ENCODE measurements at regions not wholly inside any gene's neighbourhood (a gene's known extent, or its start where the extent isn't known, plus 50 kb on each side); places are given as distances from the start of the nearest gene placed in this dataset.
"Not testable (repeated sequence)": the region's sequence is repeated elsewhere in the genome, so short reads cannot be mapped to it uniquely, and the experiment has no call there.

DNA sequence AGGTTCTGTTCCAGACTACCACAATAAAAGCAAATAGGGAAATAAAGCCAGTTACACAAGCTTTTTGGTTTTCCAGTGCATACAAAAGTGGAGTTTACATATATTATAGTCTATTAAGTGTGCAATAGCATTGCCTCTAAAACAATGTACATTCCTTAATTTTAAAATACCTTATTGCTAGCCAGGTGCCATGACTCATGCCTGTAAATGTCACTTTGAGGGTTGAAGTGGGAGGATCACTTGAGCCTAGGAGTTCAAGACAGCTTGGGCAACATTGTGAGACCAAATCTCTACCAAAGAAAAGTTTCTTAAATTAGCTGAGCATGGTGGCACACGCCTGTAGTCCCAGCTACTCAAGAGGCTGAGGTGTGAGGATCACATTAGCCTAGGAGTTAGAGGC, 52.9 kb upstream of the IMP4 start:
- Histone ChIP-seq H3K27ac (ENCODE audit: low read depth, low read length) (no peak overlapping the region), H3K4me3 (ENCODE audit: low read depth, low read length) (no peak overlapping the region), H3K9me3 (ENCODE audit: control insufficient read depth, insufficient read depth, low read length) (no peaks in the 10 kb centered on the region), H3K27me3 (ENCODE audit: control insufficient read depth, insufficient read depth, low read length) (no peaks in the 10 kb centered on the region), H3K4me1 (ENCODE audit: control insufficient read depth, insufficient read depth, low read length) (no peaks in the 10 kb centered on the region), H3K9ac (ENCODE audit: low read depth, low read length) (no peak overlapping the region), H3K36me3 (ENCODE audit: control insufficient read depth, insufficient read depth, low read length) (no peaks in the 10 kb centered on the region)

DNA sequence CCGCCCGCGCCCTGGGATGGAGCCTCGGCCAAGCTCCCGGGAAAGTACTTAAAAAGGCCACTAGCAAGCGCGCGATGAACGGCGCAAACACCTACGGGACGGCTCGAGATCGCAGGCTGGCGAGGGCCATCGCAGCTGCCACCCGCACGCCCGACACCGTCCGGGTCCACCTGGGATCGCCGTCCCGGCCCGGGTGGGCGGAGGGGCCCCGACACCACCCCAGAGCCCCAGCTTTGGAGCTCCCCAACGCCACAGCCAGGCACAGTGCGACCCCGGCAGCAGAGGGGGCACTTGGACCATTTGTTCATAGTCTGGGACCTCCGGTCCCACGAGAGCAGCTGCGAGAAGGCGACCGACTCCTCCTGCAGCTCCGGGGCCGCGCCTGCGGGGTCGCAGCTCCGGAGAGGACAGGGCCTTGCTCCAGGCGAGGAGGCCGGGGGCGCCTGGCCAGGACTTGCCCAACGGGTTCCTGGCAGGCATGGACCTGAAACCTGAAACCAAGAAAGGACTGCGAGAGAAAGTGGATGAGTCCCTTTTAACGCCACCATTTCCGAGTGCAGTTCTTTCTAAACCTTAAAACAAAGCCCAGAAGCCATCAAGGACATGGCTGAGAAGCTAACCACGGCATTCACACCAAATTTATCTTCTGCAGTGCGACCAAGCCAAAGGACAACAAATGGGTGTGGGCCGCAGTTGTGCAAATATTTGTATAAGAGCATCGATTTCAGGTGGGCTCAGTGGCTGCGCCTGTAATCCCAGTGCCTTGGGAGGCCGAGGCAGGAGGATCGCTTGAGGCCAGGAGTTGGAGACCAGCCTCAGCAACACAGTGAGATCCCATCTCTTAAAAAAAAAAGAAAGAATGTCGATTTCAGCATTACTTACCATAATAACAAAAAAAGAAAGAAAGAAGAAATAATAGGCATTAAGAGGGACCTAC, 54.0 kb upstream of the IMP4 start:
- H3K27ac ChIP-seq (ENCODE audit: low read depth, low read length): no peak overlapping the region

DNA sequence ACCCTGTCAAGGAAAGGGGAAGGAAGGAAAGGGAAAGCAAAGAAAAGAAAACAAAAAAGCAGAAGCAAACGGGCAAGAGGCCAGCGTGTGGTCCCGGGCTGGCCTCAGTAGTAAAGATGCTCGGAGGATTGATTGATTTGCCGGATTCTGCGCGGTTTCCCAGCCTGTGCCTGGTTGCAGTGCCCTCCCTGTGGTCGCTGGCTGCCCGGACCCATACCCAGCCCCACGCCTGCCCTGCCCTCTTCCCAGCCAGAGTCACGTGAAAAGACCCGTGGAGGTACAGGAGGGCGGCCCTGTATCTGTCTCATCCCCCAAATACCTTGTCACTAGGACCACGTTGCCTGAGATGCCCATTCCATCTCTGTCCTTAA, 55.1 kb upstream of the IMP4 start:
- Histone ChIP-seq H3K9ac (ENCODE audit: low read depth, low read length) (no peak overlapping the region), H3K36me3 (ENCODE audit: control insufficient read depth, insufficient read depth, low read length) (no peaks in the 10 kb centered on the region), H3K4me1 (ENCODE audit: control insufficient read depth, insufficient read depth, low read length) (no peaks in the 10 kb centered on the region), H3K9me3 (ENCODE audit: control insufficient read depth, insufficient read depth, low read length) (no peaks in the 10 kb centered on the region), H3K27ac (ENCODE audit: low read depth, low read length) (no peak overlapping the region), H3K27me3 (ENCODE audit: control insufficient read depth, insufficient read depth, low read length) (no peaks in the 10 kb centered on the region), H3K4me3 (ENCODE audit: low read depth, low read length) (no peak overlapping the region)

More for the DNA sequence above, 54.0 kb upstream of the IMP4 start:
- H3K4me3 ChIP-seq (ENCODE audit: low read depth, low read length): no peak overlapping the region
- no peak overlapping the region for H3K9ac ChIP-seq (ENCODE audit: low read depth, low read length)
- no peaks in the 10 kb centered on the region for H3K9me3 ChIP-seq (ENCODE audit: control insufficient read depth, insufficient read depth, low read length)
- H3K4me1 ChIP-seq (ENCODE audit: control insufficient read depth, insufficient read depth, low read length): no peaks in the 10 kb centered on the region
- H3K27me3 ChIP-seq (ENCODE audit: control insufficient read depth, insufficient read depth, low read length): no peaks in the 10 kb centered on the region
- H3K36me3 ChIP-seq (ENCODE audit: control insufficient read depth, insufficient read depth, low read length): no peaks in the 10 kb centered on the region

DNA sequence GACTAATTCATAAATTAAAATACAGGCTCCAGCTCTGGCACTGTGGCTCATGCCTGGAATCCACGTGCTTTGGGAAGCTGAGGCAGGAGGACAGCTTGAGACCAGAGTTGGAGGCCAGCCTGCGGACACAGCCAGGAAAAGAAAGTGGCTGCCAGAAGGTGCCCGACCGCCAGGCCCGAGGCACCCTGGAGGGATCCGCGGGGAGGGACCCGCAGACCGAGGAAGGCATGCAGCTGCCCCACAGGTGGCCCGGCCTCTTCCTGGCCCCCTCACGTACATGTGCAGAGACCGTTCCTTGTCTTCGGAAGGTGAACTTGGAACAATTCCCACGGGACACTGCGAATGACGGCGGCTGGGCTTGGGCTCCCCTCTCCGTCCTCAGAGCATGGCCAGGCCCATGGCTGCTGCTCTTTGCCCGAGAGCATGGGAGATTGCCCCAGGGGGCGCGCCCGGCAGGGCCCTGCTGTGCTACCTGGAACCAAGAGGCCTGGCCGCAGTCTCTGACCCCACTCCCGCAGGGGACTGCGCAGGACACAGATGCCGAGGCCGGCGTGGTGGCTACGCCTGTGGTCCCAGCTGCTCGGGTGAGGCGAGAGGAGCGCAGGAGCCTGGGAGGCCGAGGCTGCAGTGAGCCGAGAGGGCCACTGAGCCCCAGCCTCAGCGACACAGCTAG, 55.6 kb upstream of the IMP4 start:
- no peaks in the 10 kb centered on the region for H3K36me3 ChIP-seq (ENCODE audit: control insufficient read depth, insufficient read depth, low read length)
- no peaks in the 10 kb centered on the region for H3K9me3 ChIP-seq (ENCODE audit: control insufficient read depth, insufficient read depth, low read length)
- H3K4me1 ChIP-seq (ENCODE audit: control insufficient read depth, insufficient read depth, low read length): no peaks in the 10 kb centered on the region
- no peak overlapping the region for H3K27ac ChIP-seq (ENCODE audit: low read depth, low read length)
- no peak overlapping the region for H3K9ac ChIP-seq (ENCODE audit: low read depth, low read length)
- no peaks in the 10 kb centered on the region for H3K27me3 ChIP-seq (ENCODE audit: control insufficient read depth, insufficient read depth, low read length)
- H3K4me3 ChIP-seq (ENCODE audit: low read depth, low read length): no peak overlapping the region

DNA sequence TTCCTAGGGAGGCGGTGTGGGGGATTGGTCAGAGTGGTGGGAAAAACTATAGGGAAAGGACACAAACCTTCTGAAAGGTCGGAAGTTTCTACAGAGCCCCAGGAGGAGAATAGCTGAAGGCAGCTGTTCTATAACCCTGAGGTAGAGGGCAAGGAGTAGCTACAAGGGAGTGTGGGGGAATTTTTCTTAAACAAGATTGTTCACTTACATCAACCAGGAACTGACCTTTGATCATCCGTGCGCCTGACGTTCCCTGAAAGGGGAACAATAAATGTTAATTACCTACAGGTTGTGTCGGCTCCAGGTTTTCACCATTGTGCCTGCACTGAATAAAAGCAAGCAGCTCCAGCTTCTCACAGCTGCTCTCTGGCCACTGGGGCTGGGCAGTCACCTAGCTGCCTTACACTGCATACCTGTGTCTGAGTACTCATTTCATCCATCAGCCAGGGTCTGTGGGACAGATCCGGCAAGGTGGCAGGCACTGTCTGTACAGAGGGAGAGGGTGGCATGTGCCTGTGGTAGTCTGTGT, 59.3 kb upstream of the IMP4 start:
- not testable (repeated sequence) for H3K36me3 ChIP-seq (ENCODE audit: control insufficient read depth, insufficient read depth, low read length); H3K9me3 ChIP-seq (ENCODE audit: control insufficient read depth, insufficient read depth, low read length); H3K4me3 ChIP-seq (ENCODE audit: low read depth, low read length); H3K27ac ChIP-seq (ENCODE audit: low read depth, low read length); H3K9ac ChIP-seq (ENCODE audit: low read depth, low read length); H3K4me1 ChIP-seq (ENCODE audit: control insufficient read depth, insufficient read depth, low read length); H3K27me3 ChIP-seq (ENCODE audit: control insufficient read depth, insufficient read depth, low read length)

DNA sequence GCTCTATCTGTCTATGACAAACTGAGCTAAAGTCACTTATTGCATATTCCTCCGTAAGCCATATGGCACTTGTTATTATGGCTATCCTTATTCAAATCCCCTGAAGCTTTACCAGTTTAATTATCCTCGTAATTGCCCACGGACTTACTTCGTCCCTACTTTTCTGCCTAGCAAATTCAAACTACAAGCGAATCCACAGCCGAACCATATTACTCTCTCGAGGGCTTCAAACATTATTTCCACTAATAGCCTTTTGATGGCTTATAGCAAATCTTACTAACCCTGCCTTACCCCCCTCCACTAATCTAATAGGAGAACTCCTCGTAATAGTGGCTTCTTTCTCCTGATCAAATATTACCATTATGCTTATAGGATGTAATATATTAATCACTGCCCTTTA, 63.1 kb upstream of the IMP4 start:
- H3K4me1 ChIP-seq (ENCODE audit: control insufficient read depth, insufficient read depth, low read length); H3K27me3 ChIP-seq (ENCODE audit: control insufficient read depth, insufficient read depth, low read length): not testable (repeated sequence)

DNA sequence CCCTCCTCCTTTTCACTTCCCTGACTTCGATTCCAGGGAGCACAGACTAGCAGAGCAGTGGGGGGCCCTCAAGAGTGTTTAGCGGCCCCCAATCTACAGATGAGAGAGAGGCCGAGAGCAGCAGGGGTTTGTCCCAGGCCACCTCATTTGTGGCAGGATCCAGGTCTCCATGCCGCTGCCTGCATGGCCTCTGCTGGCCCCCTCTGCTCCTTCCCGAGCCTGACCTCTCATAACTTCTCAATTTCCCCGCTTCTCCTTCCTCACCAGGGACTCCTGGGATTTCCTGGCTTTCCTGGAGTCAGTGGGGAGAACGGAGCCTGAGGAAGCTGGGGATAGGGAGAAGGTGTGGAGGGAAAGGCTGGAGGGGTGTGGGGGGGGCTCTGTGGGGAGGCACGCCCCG, 70.1 kb upstream of the TUBA3E start:
- not testable (repeated sequence) for H3K4me3 ChIP-seq (ENCODE audit: low read depth, low read length); H3K9me3 ChIP-seq (ENCODE audit: control insufficient read depth, insufficient read depth, low read length); H3K27ac ChIP-seq (ENCODE audit: low read depth, low read length); H3K27me3 ChIP-seq (ENCODE audit: control insufficient read depth, insufficient read depth, low read length); H3K9ac ChIP-seq (ENCODE audit: low read depth, low read length); H3K36me3 ChIP-seq (ENCODE audit: control insufficient read depth, insufficient read depth, low read length); H3K4me1 ChIP-seq (ENCODE audit: control insufficient read depth, insufficient read depth, low read length)

More for the DNA sequence above, 63.1 kb upstream of the IMP4 start:
- not testable (repeated sequence) for H3K4me3 ChIP-seq (ENCODE audit: low read depth, low read length); H3K9ac ChIP-seq (ENCODE audit: low read depth, low read length); H3K9me3 ChIP-seq (ENCODE audit: control insufficient read depth, insufficient read depth, low read length); H3K27ac ChIP-seq (ENCODE audit: low read depth, low read length); H3K36me3 ChIP-seq (ENCODE audit: control insufficient read depth, insufficient read depth, low read length)

DNA sequence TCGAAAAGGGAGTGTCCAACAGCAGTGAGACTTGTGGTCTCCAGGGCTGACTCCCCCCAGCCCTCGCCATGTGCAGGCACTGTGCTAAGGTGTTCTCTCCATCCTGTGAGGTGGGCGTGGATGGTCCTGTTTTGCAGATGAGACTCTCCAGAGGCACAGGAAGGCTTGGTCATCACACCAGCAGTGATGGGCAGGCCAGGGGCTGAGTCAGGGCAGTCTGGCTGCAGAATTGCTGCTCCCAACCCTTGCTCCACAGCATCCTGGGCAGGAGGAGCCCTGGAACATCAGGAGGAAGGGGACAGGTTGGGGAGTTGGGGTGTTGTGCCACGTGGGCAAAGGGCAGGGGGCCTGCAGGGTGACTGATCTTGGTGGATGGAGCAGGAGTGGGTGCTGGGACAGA, 69.3 kb upstream of the TUBA3E start:
- not testable (repeated sequence) for H3K27me3 ChIP-seq (ENCODE audit: control insufficient read depth, insufficient read depth, low read length); H3K36me3 ChIP-seq (ENCODE audit: control insufficient read depth, insufficient read depth, low read length); H3K4me3 ChIP-seq (ENCODE audit: low read depth, low read length); H3K27ac ChIP-seq (ENCODE audit: low read depth, low read length); H3K4me1 ChIP-seq (ENCODE audit: control insufficient read depth, insufficient read depth, low read length); H3K9me3 ChIP-seq (ENCODE audit: control insufficient read depth, insufficient read depth, low read length); H3K9ac ChIP-seq (ENCODE audit: low read depth, low read length)

DNA sequence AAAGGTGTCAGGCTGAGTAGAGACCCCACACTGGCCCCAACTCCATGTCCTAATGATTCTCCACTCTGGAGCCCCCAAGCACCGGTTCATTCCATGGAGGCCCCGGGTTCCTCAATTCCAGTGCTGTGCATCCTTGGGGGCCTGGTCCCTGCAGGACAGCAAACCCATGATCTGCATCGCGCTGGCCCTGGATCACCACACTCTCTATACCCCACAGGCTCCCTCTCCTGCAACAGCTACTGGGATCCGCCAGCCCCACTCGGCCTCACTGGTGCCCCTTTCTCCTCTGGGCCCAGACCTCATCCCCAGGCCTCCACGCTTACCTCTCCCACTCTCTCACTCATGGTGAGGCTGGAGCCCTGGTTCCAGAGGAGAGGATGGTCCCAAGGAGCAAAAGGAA, 68.6 kb upstream of the TUBA3E start:
- not testable (repeated sequence) for H3K27me3 ChIP-seq (ENCODE audit: control insufficient read depth, insufficient read depth, low read length); H3K27ac ChIP-seq (ENCODE audit: low read depth, low read length); H3K9me3 ChIP-seq (ENCODE audit: control insufficient read depth, insufficient read depth, low read length); H3K36me3 ChIP-seq (ENCODE audit: control insufficient read depth, insufficient read depth, low read length); H3K9ac ChIP-seq (ENCODE audit: low read depth, low read length); H3K4me3 ChIP-seq (ENCODE audit: low read depth, low read length); H3K4me1 ChIP-seq (ENCODE audit: control insufficient read depth, insufficient read depth, low read length)

DNA sequence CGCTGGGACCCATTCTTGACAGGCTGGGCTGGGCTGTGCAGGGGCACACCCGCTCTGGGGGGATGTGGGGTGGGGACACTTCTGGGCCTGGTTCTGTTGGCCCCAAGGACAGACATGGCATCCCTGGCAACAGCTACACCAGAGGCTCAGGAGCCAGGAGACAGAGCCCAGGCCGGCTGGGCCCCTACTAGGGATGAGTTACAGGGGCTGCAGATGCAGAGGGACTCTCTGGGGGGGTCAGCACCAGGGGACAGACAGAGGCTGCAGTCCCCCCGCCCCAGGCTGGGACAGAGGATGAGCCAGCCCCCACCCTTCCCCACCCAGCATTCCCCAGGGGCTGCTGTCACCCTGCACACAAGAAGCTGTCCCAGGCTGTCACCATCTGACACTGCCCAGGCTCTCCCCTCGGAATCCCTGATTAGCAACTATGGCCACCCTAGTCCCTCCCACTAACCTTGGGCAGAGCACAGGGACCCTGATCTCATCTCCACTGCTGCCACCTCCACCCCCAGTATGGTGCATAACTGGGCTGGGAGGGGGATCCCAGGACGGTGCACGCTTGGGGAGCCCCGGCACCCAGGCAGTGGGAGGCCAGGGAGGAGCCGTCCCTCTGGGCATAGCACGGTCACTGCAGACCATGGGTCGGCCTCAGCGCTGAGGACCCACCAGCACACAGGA, 67.5 kb upstream of the TUBA3E start:
- H3K4me1 ChIP-seq (ENCODE audit: control insufficient read depth, insufficient read depth, low read length); H3K36me3 ChIP-seq (ENCODE audit: control insufficient read depth, insufficient read depth, low read length); H3K4me3 ChIP-seq (ENCODE audit: low read depth, low read length); H3K27ac ChIP-seq (ENCODE audit: low read depth, low read length); H3K9me3 ChIP-seq (ENCODE audit: control insufficient read depth, insufficient read depth, low read length); H3K27me3 ChIP-seq (ENCODE audit: control insufficient read depth, insufficient read depth, low read length); H3K9ac ChIP-seq (ENCODE audit: low read depth, low read length): not testable (repeated sequence)

DNA sequence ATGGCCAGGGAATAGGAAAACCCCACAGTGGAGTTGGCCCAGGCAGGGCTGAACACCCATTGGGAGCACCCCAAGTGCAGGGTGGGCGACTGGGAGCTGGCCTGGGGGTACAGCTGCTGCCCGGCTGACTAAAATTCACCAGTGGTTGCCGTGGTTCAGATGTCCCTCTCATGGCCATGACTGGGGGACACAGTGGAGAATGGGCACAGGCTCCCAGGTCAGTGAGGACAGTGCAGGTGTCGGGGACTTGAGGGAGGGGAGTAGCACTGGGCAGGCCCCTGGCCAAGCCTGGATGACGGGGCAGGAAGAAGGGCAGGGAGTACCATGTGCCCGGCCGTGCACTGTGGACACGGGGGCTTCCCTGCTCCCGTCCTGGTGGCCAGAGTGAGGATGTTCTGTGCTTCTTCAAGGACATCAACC, 66.7 kb upstream of the TUBA3E start:
- H3K36me3 ChIP-seq (ENCODE audit: control insufficient read depth, insufficient read depth, low read length); H3K27me3 ChIP-seq (ENCODE audit: control insufficient read depth, insufficient read depth, low read length); H3K4me1 ChIP-seq (ENCODE audit: control insufficient read depth, insufficient read depth, low read length); H3K27ac ChIP-seq (ENCODE audit: low read depth, low read length); H3K4me3 ChIP-seq (ENCODE audit: low read depth, low read length); H3K9me3 ChIP-seq (ENCODE audit: control insufficient read depth, insufficient read depth, low read length); H3K9ac ChIP-seq (ENCODE audit: low read depth, low read length): not testable (repeated sequence)
